GM19099 (cell line): ENCODE measurements at regions not wholly inside any gene's neighbourhood (a gene's known extent, or its start where the extent isn't known, plus 50 kb on each side); places are given as distances from the start of the nearest gene placed in this dataset.

Experiments
- POLR2A ChIP-seq: IDR thresholded peaks from 3 replicates; pipeline ENCODE4 v1.6.1; 2011; ENCODE audit warnings: low read depth; ENCODE audit not compliant: insufficient read length; ENCODE audit errors: extremely low read depth

DNA sequence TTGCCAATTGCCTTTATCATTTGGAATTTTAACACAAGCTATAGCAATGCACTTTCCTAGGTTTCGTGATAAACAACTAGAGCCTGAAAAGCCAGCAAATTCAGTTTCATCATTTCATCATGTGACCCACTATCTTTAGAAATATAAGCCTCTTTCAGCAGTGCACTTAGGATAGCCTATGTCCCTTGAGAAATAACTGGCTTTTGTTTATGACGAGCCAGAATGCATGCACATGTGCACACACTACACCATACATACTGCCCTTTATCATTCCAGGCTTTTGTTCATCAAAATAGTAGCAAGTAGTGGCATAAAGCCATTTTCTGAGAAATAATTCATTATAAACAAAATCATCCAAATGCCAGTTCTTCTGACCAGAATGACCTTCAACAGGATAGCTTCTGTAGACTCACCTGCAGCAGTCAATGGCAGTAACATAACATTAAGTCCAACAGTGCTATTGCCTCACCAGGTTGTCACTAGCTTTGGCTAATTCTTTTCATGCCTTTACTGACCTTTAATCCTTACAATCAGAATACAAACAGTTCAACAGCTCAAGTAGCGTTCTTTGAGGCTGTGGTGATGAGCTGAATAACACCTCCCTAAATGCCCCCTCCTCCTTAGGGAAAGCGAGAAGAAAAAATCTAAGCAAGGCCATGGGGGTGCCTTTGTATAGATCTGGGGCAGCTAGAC lies 132.3 kb upstream of the SMARCA2 start:
- no peak for TF ChIP-seq POLR2A

DNA sequence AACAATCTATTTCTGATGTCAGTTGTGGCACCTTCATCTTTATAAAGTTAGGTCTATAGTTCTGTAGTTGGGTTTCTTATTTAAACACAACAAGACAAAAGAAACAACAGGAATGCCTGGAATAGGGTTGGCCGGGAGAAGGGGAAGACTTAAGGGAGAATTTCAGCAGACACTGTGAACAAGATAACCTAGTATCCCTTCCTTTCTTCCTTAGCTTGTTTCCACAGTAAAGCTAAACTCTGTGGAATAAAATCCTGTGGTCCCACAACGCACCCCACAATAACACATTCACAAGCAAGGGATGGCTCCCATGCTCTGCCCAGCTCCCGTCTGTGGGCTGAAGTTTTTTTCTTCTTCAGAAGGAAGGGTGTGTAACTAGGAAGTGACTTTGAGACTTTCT lies 124.9 kb upstream of the SMARCA2 start:
- no peak for TF ChIP-seq POLR2A

GRCh38 chr9:1890816-1891215 lies 124.3 kb upstream of the SMARCA2 start:
- no peak for TF ChIP-seq POLR2A

GRCh38 chr9:1907465-1907864 lies 107.7 kb upstream of the SMARCA2 start:
- no peak for TF ChIP-seq POLR2A

GRCh38 chr9:1909322-1909721 lies 105.8 kb upstream of the SMARCA2 start:
- no peak for TF ChIP-seq POLR2A

GRCh38 chr9:1910269-1910811 lies 104.8 kb upstream of the SMARCA2 start:
- no peak for TF ChIP-seq POLR2A

DNA sequence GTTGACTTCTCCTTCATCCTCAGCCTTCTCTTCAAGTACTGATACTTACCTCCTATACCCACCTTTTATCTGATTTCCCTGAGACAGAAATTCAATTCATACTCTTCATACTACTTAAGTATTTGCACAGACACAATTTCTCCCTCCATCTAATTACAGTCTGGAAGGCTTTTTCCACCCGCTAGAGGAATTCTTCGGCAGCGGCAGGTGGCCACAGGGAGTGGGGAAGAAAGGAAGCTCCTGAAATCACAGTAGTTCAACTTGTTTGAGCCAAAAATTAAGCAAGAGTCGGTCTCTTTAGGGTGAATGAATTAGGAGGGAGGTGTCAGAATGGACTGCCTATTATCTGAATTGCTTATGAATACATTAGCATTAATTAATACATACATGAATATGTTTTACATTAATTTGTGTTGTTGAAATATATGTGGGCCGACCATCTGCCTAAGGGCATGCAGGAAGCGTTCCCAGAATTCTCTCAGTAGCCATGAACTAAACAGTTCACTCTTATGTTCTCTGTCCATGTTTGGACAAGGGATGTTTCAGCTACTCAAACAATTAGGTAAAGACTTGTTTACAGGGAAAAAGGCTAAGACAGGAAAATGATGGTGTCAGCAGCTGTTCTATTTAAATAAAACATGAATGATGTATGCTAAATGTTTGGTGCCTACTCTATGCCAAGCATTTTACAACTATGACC lies 101.4 kb upstream of the SMARCA2 start:
- TF ChIP-seq POLR2A = no peak

GRCh38 chr9:1916095-1916494 lies 99.1 kb upstream of the SMARCA2 start:
- no peak for TF ChIP-seq POLR2A

DNA sequence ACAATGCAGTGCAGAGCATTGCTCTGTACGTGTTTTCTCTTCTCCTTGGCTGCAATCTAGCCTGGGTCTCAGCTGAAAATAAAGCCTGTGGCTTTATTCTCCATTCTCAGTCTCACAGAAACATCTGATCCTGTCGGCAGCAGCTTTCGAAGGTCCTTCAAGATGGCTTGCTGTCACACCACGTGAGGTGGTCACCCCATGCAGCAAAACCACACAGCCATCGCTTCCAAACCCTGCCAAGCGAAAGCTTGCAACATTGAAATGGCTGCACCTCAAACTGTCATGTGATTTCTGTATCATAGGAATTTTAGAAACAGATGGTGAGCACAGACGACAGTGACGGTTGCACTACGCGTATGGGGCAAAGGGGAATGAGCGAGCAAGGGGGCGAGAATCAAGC lies 98.5 kb upstream of the SMARCA2 start:
- no peak for TF ChIP-seq POLR2A

- no peak for TF ChIP-seq POLR2A
Observed at GRCh38 chr9:1917396-1917935, 97.7 kb upstream of the SMARCA2 start.

DNA sequence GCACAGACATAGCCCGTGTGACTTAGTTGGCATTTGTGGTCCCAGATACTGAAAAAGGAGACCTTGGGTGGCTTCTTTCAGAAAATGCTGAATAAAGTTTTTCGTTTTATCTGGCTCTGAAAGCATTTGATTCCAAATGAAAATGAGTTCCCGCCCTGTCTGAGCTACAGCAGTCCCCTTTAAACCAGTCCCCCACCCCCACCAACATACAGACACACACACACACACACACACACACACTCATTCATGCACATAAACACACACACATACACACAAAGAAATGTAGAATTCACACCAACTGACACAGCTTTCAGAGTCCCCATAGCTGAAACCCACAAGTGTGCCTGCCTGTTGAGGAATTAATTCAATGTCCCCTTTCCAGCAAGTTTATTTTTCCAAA lies 97.0 kb upstream of the SMARCA2 start:
- no peak for TF ChIP-seq POLR2A

- TF ChIP-seq POLR2A = no peak
Observed at GRCh38 chr9:1918622-1919021, 96.5 kb upstream of the SMARCA2 start.

- no peak for TF ChIP-seq POLR2A
Observed at GRCh38 chr9:1919229-1919628, 95.9 kb upstream of the SMARCA2 start.

GRCh38 chr9:1920386-1920785 lies 94.8 kb upstream of the SMARCA2 start:
- no peak for TF ChIP-seq POLR2A

- TF ChIP-seq POLR2A = no peak
Observed at GRCh38 chr9:1922026-1922425, 93.1 kb upstream of the SMARCA2 start.

DNA sequence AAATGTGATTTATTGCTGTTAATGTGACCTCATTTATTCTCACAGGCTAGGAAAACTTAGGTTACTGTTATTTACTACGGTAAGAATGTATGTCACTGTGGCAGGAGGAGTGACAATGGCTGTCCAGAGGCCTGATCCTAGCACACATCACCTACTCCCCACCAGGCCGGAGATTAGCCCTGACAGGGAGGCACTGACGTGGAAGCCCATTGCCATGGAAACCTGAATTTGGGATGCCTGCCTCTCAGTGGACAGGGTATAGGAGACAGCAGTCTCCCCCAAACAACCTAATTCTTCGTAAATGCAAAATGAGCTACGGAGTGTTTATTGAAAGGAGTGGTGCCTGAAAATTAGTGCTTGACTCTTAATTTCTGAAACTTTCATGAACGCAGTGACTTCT lies 87.6 kb upstream of the SMARCA2 start:
- TF ChIP-seq POLR2A = no peak

- no peak for TF ChIP-seq POLR2A
Observed at GRCh38 chr9:1929134-1929533, 86.0 kb upstream of the SMARCA2 start.

DNA sequence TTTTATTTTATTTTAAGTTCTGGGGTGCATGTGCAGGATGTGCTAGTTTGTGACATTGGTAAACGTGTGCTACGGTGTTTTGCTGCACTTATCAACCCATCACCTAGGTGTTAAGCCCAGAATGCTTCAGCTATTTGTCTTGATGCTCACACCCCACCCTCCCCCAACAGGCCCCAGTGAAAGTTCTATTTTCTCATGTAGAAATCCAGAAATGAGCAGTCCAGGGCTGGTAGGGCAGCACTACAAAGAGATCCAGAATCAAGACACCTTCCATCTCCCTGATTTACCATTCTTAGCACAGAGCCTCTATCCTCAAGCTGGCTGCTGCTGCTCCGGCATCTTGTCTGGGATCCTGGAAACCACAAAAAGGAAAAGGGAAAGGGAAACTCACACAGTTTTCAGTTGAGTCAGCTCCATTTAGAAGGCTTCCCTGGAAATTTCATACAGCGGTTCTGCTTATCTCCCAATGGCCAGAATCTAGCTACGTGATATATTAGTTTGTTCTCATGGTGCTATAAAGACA lies 85.4 kb upstream of the SMARCA2 start:
- no peak for TF ChIP-seq POLR2A
